Stimulated activated naive CD8-positive, alpha-beta T cell treated with anti-CD3 and anti-CD28 coated beads, Interleukin-15, amount 100 ng/mL, for 72 hours (primary cell): ENCODE measurements at regions not wholly inside any gene's neighbourhood (a gene's known extent, or its start where the extent isn't known, plus 50 kb on each side); places are given as distances from the start of the nearest gene placed in this dataset.

Experiments
- ATAC-seq: fragments of 150-1000 bp; cut with Tn5 transposase; 2 replicates; pipeline ENCODE4 v1.10.0; 2021; ENCODE audit warnings: mild to moderate bottlenecking, moderate library complexity
- DNase-seq, 2 donors: peaks; one replicate each; pipeline ENCODE4 v3.0.0; 2021 to 2022
- H3K27ac Mint-ChIP-seq, 2 donors: one replicate each; pipeline ENCODE4 v1.8.0; 2022; ENCODE audit warnings: mild to moderate bottlenecking in 2 of 2, mixed read lengths in 2 of 2, moderate library complexity in 2 of 2
- H3K27me3 Mint-ChIP-seq: one replicate; pipeline ENCODE4 v1.8.0; 2022; ENCODE audit warnings: mixed read lengths
- H3K4me1 Mint-ChIP-seq: one replicate; pipeline ENCODE4 v1.8.0; 2022; ENCODE audit warnings: mild to moderate bottlenecking, mixed read lengths
- H3K4me3 Mint-ChIP-seq, 2 donors: one replicate each; pipeline ENCODE4 v1.8.0; 2022; ENCODE audit warnings: mild to moderate bottlenecking in 2 of 2, mixed read lengths in 2 of 2, moderate library complexity in 1 of 2
- H3K9me3 Mint-ChIP-seq, 2 donors: one replicate each; pipeline ENCODE4 v1.8.0; 2022; ENCODE audit warnings: mixed read lengths in 2 of 2

GRCh38 chr13:63093907-63094469, 1678.3 kb upstream of the PCDH20 start:
- H3K27me3 Mint-ChIP-seq = no peaks in the 10 kb centered on the region
- H3K4me3 Mint-ChIP-seq = no peak overlapping the region
- peaks cover 0 to 12% of the 10 kb centered on the region in 2 donors for H3K9me3 Mint-ChIP-seq
- no peak overlapping the region for H3K27ac Mint-ChIP-seq
- no peaks in the 10 kb centered on the region for H3K4me1 Mint-ChIP-seq
- ATAC-seq = no peak
- no peak for DNase-seq

GRCh38 chr13:63092456-63092855, 1676.8 kb upstream of the PCDH20 start:
- no peak overlapping the region for H3K27ac Mint-ChIP-seq
- no peaks in the 10 kb centered on the region for H3K4me1 Mint-ChIP-seq
- ATAC-seq (no peak), DNase-seq (no peak)
- peaks cover 8 to 12% of the 10 kb centered on the region in 2 donors for H3K9me3 Mint-ChIP-seq
- no peak overlapping the region for H3K4me3 Mint-ChIP-seq
- H3K27me3 Mint-ChIP-seq = no peaks in the 10 kb centered on the region

- Mint-ChIP-seq H3K4me1 (no peaks in the 10 kb centered on the region), H3K9me3 (peaks cover 3 to 8% of the 10 kb centered on the region in 2 donors), H3K27me3 (no peaks in the 10 kb centered on the region)
Measured at GRCh38 chr13:63090524-63090923, 1674.9 kb upstream of the PCDH20 start.

GRCh38 chr13:63088226-63088625, 1672.6 kb upstream of the PCDH20 start:
- H3K4me3 Mint-ChIP-seq = no peak overlapping the region
- no peak for DNase-seq

More at GRCh38 chr13:63090524-63090923, 1674.9 kb upstream of the PCDH20 start:
- ATAC-seq = no peak
- DNase-seq = no peak
- Mint-ChIP-seq H3K4me3 (no peak overlapping the region), H3K27ac (no peak overlapping the region)

GRCh38 chr13:63086286-63086685, 1670.6 kb upstream of the PCDH20 start:
- no peak overlapping the region for H3K27ac Mint-ChIP-seq
- DNase-seq = no peak
- peaks cover 1 to 13% of the 10 kb centered on the region in 2 donors for H3K9me3 Mint-ChIP-seq
- ATAC-seq = no peak
- H3K4me1 Mint-ChIP-seq = no peaks in the 10 kb centered on the region
- H3K27me3 Mint-ChIP-seq = no peaks in the 10 kb centered on the region
- no peak overlapping the region for H3K4me3 Mint-ChIP-seq

More at GRCh38 chr13:63088226-63088625, 1672.6 kb upstream of the PCDH20 start:
- Mint-ChIP-seq H3K4me1 (no peaks in the 10 kb centered on the region), H3K9me3 (peaks cover 0 to 8% of the 10 kb centered on the region in 2 donors), H3K27me3 (no peaks in the 10 kb centered on the region), H3K27ac (no peak overlapping the region)
- no peak for ATAC-seq

- DNase-seq (no peak), ATAC-seq (no peak)
- H3K27ac Mint-ChIP-seq = no peak overlapping the region
- no peaks in the 10 kb centered on the region for H3K4me1 Mint-ChIP-seq
- no peaks in the 10 kb centered on the region for H3K27me3 Mint-ChIP-seq
- no peak overlapping the region for H3K4me3 Mint-ChIP-seq
- peaks cover 5 to 17% of the 10 kb centered on the region in 2 donors for H3K9me3 Mint-ChIP-seq
Measured at GRCh38 chr13:63085851-63086250, 1670.2 kb upstream of the PCDH20 start.

GRCh38 chr13:63081400-63082014, 1665.9 kb upstream of the PCDH20 start:
- H3K4me3 Mint-ChIP-seq = no peak overlapping the region
- no peaks in the 10 kb centered on the region for H3K27me3 Mint-ChIP-seq
- no peak overlapping the region for H3K27ac Mint-ChIP-seq
- DNase-seq = no peak
- H3K4me1 Mint-ChIP-seq = no peaks in the 10 kb centered on the region
- peaks cover 5 to 9% of the 10 kb centered on the region in 2 donors for H3K9me3 Mint-ChIP-seq
- no peak for ATAC-seq

GRCh38 chr13:63075126-63075525, 1659.5 kb upstream of the PCDH20 start:
- DNase-seq (no peak), ATAC-seq (no peak)
- Mint-ChIP-seq H3K27me3 (no peaks in the 10 kb centered on the region), H3K9me3 (no peaks in the 10 kb centered on the region), H3K4me1 (no peaks in the 10 kb centered on the region), H3K4me3 (no peak overlapping the region), H3K27ac (no peak overlapping the region)

- no peaks in the 10 kb centered on the region for H3K4me1 Mint-ChIP-seq
- H3K4me3 Mint-ChIP-seq = no peak overlapping the region
- ATAC-seq = no peak
- H3K9me3 Mint-ChIP-seq = peaks cover 4 to 8% of the 10 kb centered on the region in 2 donors
- no peaks in the 10 kb centered on the region for H3K27me3 Mint-ChIP-seq
- DNase-seq = no peak
- H3K27ac Mint-ChIP-seq = no peak overlapping the region
Measured at GRCh38 chr13:63050287-63050686, 1634.6 kb upstream of the PCDH20 start.

- no peak overlapping the region for H3K4me3 Mint-ChIP-seq
- H3K4me1 Mint-ChIP-seq = no peaks in the 10 kb centered on the region
- H3K27me3 Mint-ChIP-seq = no peaks in the 10 kb centered on the region
- H3K27ac Mint-ChIP-seq = no peak overlapping the region
- H3K9me3 Mint-ChIP-seq = peaks cover 4 to 8% of the 10 kb centered on the region in 2 donors
- DNase-seq (no peak), ATAC-seq (no peak)
Measured at GRCh38 chr13:63048653-63049052, 1633.0 kb upstream of the PCDH20 start.

GRCh38 chr13:63044589-63045313, 1629.1 kb upstream of the PCDH20 start:
- Mint-ChIP-seq H3K27me3 (no peaks in the 10 kb centered on the region), H3K9me3 (peaks cover 0 to 13% of the 10 kb centered on the region in 2 donors), H3K4me3 (no peak overlapping the region), H3K27ac (no peak overlapping the region), H3K4me1 (no peaks in the 10 kb centered on the region)
- DNase-seq = no peak
- ATAC-seq = no peak

GRCh38 chr13:63042686-63043085, 1627.0 kb upstream of the PCDH20 start:
- Mint-ChIP-seq H3K27me3 (no peaks in the 10 kb centered on the region), H3K4me1 (no peaks in the 10 kb centered on the region), H3K4me3 (no peak overlapping the region), H3K9me3 (peaks cover 2 to 13% of the 10 kb centered on the region in 2 donors), H3K27ac (no peak overlapping the region)
- DNase-seq = no peak
- no peak for ATAC-seq

- H3K27ac Mint-ChIP-seq = no peak overlapping the region
- no peak for ATAC-seq
- no peaks in the 10 kb centered on the region for H3K27me3 Mint-ChIP-seq
- H3K9me3 Mint-ChIP-seq = peaks cover 4 to 13% of the 10 kb centered on the region in 2 donors
- no peaks in the 10 kb centered on the region for H3K4me1 Mint-ChIP-seq
- no peak overlapping the region for H3K4me3 Mint-ChIP-seq
- no peak for DNase-seq
Measured at GRCh38 chr13:63041640-63042414, 1626.2 kb upstream of the PCDH20 start.

- ATAC-seq (no peak), DNase-seq (no peak)
- peaks cover 0 to 14% of the 10 kb centered on the region in 2 donors for H3K9me3 Mint-ChIP-seq
- H3K4me1 Mint-ChIP-seq = no peaks in the 10 kb centered on the region
- H3K27ac Mint-ChIP-seq = no peak overlapping the region
- H3K4me3 Mint-ChIP-seq = no peak overlapping the region
- no peaks in the 10 kb centered on the region for H3K27me3 Mint-ChIP-seq
Measured at GRCh38 chr13:63026285-63026797, 1610.7 kb upstream of the PCDH20 start.

GRCh38 chr13:63025741-63026140, 1610.1 kb upstream of the PCDH20 start:
- DNase-seq (no peak), ATAC-seq (no peak)
- peaks cover 0 to 14% of the 10 kb centered on the region in 2 donors for H3K9me3 Mint-ChIP-seq
- no peak overlapping the region for H3K4me3 Mint-ChIP-seq
- H3K27me3 Mint-ChIP-seq = no peaks in the 10 kb centered on the region
- H3K27ac Mint-ChIP-seq = no peak overlapping the region
- no peaks in the 10 kb centered on the region for H3K4me1 Mint-ChIP-seq
